ENCODE measurements at regions not wholly inside any gene's neighbourhood (a gene's known extent, or its start where the extent isn't known, plus 50 kb on each side); places are given as distances from the start of the nearest gene placed in this dataset.

GRCh38 chr7:68324621-68325020, 1273.7 kb upstream of the AUTS2 start:
- TF ChIP-seq CTCF (IDR thresholded peaks at IDR 0.05), result no peak
- TF ChIP-seq POLR2A (IDR thresholded peaks at IDR 0.05; ENCODE audit: low read depth), result no peak
- no peak for TF ChIP-seq EP300 (IDR thresholded peaks at IDR 0.05)
- no peak for TF ChIP-seq POLR2AphosphoS5 (IDR thresholded peaks at IDR 0.05)

Data from esophagus muscularis mucosa (tissue), 4 donors.